ENCODE measurements at regions not wholly inside any gene's neighbourhood (a gene's known extent, or its start where the extent isn't known, plus 50 kb on each side); places are given as distances from the start of the nearest gene placed in this dataset.
A peak's percentile ranks its signal among the peaks of the same experiment; 100 is the strongest.

DNA sequence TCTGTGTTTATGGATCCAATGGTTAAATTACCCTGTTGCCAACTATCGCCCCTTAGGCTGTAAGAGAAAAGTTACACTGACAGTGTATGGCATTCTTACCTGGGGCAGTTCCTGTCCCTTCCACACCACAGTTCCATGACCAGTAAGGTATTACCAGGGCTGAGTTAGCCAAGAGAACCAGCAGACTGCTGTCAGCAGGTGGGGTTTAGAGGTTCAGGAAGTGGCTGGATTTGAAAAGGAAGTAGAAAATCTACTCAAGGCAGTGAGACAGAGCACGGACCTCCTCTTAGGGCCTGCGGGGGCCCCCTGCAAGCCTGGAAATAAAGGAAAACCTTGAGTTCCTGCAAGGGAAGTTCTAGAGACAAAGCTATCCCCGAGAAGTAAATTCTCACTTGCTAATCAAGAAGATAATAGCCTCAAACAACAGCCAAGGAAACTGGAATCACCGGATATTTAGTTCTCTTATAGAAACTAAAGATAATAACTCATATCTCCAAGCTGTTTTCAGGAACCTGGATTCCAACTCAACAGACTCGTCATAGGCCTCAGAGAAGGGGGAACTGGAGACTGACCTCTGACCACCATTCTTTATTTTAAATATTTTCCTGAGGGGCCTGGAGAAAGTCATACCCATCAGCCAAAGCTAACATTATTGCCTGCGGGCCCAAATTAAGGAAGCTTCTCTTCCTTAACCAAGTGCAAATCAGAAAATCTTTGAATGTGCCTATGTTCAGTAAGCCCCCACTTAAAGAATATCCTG, 161.7 kb downstream of the ANXA2 start:
- H3K4me1 Mint-ChIP-seq (ENCODE audit: low read depth): no peaks in the 10 kb centered on the region
- no peak for DNase-seq
- no peak overlapping the region for H3K4me3 Mint-ChIP-seq
- no peak overlapping the region for H3K27ac Mint-ChIP-seq
- H3K27me3 Mint-ChIP-seq (ENCODE audit: low read depth): peaks cover 22% of the 10 kb centered on the region
- peaks cover 0 to 2% of the 10 kb centered on the region in 2 donors for H3K36me3 Mint-ChIP-seq (ENCODE audit: insufficient read depth in 2 of 2)
- ATAC-seq (replicated peaks in 1 of 2): no peak
- H3K9me3 Mint-ChIP-seq: peaks cover 0 to 4% of the 10 kb centered on the region in 2 donors

DNA sequence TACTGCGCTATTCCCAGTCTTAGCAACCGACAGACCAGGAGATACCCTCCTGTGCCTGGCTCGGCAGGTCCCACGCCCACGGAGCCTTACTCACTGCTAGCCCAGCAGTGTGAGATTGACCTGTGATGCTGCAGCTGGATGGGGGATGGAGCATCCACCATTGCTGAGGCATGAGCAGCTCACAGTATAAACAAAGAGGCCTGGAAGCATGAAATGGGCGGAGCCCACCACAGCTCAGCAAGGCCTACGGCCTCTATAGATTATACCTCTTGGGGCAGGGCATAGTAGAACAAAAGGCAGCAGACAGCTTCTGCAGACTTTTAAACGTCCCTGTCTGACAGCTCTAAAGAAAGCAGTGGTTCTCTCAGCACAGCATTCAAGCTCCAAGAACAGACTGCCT, 160.3 kb downstream of the ANXA2 start:
- Mint-ChIP-seq H3K36me3 (ENCODE audit: insufficient read depth in 2 of 2) (peaks cover 0 to 2% of the 10 kb centered on the region in 2 donors), H3K9me3 (peaks cover 2 to 7% of the 10 kb centered on the region in 2 donors), H3K4me3 (no peak overlapping the region), H3K27ac (no peak overlapping the region), H3K27me3 (ENCODE audit: low read depth) (peaks cover 28% of the 10 kb centered on the region), H3K4me1 (ENCODE audit: low read depth) (no peaks in the 10 kb centered on the region)
- ATAC-seq (replicated peaks in 1 of 2) (no peak), DNase-seq (no peak)

DNA sequence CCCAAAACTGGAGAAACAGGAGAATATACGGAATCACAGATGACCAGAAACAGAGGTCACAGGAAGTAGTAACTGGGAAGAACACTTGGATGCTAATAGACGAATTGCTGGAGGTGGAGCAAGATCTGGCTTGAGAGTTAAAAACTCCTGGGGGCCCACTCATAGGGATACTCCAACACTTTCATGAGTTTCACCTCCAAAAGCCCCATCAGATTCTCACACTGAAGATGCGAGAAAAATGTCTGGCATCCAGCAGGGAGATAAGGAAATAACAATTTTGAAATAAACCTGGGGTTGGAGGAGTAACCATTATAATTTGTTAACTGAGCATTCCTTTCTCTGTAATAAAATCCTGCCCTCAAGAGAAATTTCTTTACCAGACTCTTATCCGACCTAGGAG, 154.0 kb downstream of the ANXA2 start:
- DNase-seq (no peak), ATAC-seq (replicated peaks in 1 of 2) (no peak)
- H3K27ac Mint-ChIP-seq: no peak overlapping the region
- peaks cover 0 to 2% of the 10 kb centered on the region in 2 donors for H3K36me3 Mint-ChIP-seq (ENCODE audit: insufficient read depth in 2 of 2)
- no peaks in the 10 kb centered on the region for H3K4me1 Mint-ChIP-seq (ENCODE audit: low read depth)
- peaks cover 2 to 7% of the 10 kb centered on the region in 2 donors for H3K9me3 Mint-ChIP-seq
- no peak overlapping the region for H3K4me3 Mint-ChIP-seq
- H3K27me3 Mint-ChIP-seq (ENCODE audit: low read depth): peaks cover 58% of the 10 kb centered on the region

DNA sequence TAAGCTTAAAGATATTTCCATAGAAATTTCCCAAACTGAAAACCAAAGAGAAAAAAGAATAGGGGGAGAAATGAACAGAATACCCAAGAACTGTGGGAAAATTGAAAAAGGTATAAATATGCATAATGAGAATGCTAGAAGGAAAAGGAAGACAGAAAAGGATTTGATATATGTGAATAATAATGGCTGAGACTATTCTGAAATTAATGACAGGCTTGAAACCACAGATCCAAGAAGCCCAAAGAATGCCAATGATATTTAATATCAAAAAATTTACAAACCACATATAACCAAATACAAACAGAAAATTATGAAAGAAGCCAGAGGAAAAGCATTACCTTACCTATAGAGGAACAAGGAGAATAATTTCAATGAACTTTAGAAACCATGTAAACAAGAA, 153.0 kb downstream of the ANXA2 start:
- Mint-ChIP-seq H3K36me3 (ENCODE audit: insufficient read depth in 2 of 2) (peaks cover 0 to under 1% of the 10 kb centered on the region in 2 donors), H3K9me3 (peaks cover 2 to 6% of the 10 kb centered on the region in 2 donors), H3K27ac (no peak overlapping the region), H3K27me3 (ENCODE audit: low read depth) (peaks cover 49% of the 10 kb centered on the region), H3K4me3 (no peak overlapping the region), H3K4me1 (ENCODE audit: low read depth) (no peaks in the 10 kb centered on the region)
- ATAC-seq (replicated peaks in 1 of 2) (no peak), DNase-seq (no peak)

DNA sequence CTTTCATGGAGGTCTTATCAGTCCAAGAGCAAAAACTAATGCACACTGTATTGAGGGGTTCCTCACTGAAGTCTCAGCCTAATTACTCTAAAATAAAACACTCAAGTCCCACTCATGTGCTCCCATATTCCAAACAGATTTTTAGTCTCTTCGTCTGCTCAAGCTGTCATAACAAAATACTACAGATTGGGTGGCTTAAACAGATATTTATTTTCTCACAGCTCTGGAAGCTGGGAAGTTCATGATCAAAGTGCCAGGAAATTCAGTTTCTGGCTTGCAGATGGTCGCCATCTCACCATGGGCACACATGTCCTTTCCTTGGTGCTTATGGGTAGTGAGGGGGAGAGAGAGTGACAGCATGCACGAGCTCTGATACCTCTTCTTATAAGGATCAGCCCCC, 147.5 kb downstream of the ANXA2 start:
- H3K9me3 Mint-ChIP-seq: no peaks in the 10 kb centered on the region
- no peak overlapping the region for H3K27ac Mint-ChIP-seq
- ATAC-seq (replicated peaks in 1 of 2) (no peak), DNase-seq (no peak)
- no peak overlapping the region for H3K4me3 Mint-ChIP-seq
- peaks cover 39% of the 10 kb centered on the region for H3K27me3 Mint-ChIP-seq (ENCODE audit: low read depth)
- H3K36me3 Mint-ChIP-seq (ENCODE audit: insufficient read depth in 2 of 2): no peaks in the 10 kb centered on the region
- H3K4me1 Mint-ChIP-seq (ENCODE audit: low read depth): peaks cover 3% of the 10 kb centered on the region

GRCh38 chr15:60251300-60252070, 146.3 kb downstream of the ANXA2 start:
- peaks cover 8% of the 10 kb centered on the region for H3K4me1 Mint-ChIP-seq (ENCODE audit: low read depth)

DNA sequence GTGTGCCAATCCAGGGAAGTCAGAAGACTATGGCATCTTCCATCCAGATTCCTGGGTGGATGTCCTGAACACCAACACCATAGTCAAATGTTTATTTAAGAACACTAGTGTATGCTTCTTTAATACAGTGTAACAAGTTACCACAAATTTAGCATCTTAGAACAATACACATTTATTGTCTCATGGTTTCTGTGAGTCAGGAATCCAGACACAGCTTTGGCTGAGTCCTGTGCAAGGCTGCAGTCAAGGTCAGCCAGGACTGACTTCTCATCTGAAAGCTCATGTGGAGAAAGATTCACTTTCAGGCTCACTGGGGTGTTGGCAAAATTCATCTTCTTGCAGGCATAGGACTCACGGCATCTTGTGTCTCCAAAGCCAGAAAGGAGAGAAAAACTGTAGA, 143.4 kb downstream of the ANXA2 start:
- no peak for ATAC-seq (replicated peaks in 1 of 2)
- no peak for DNase-seq
- no peak overlapping the region for H3K4me3 Mint-ChIP-seq
- H3K9me3 Mint-ChIP-seq: no peaks in the 10 kb centered on the region
- H3K27me3 Mint-ChIP-seq (ENCODE audit: low read depth): peaks cover 53% of the 10 kb centered on the region
- H3K36me3 Mint-ChIP-seq (ENCODE audit: insufficient read depth in 2 of 2): no peaks in the 10 kb centered on the region
- no peak overlapping the region for H3K27ac Mint-ChIP-seq
- peaks cover 8% of the 10 kb centered on the region for H3K4me1 Mint-ChIP-seq (ENCODE audit: low read depth)

More at GRCh38 chr15:60251300-60252070, 146.3 kb downstream of the ANXA2 start:
- DNase-seq: no peak
- no peak for ATAC-seq (replicated peaks in 1 of 2)
- Mint-ChIP-seq H3K4me3 (no peak overlapping the region), H3K27ac (no peak overlapping the region), H3K36me3 (ENCODE audit: insufficient read depth in 2 of 2) (no peaks in the 10 kb centered on the region), H3K27me3 (ENCODE audit: low read depth) (peaks cover 30% of the 10 kb centered on the region), H3K9me3 (no peaks in the 10 kb centered on the region)

GRCh38 chr15:60255390-60255789, 142.4 kb downstream of the ANXA2 start:
- DNase-seq (peak; percentile 51 to 67), ATAC-seq (replicated peaks in 1 of 2) (peak; percentile 99)
- Mint-ChIP-seq H3K27ac (peak overlapping the region; percentile 25), H3K9me3 (no peaks in the 10 kb centered on the region), H3K4me3 (no peak overlapping the region), H3K36me3 (ENCODE audit: insufficient read depth in 2 of 2) (no peaks in the 10 kb centered on the region), H3K4me1 (ENCODE audit: low read depth) (peaks cover 8% of the 10 kb centered on the region), H3K27me3 (ENCODE audit: low read depth) (peaks cover 55% of the 10 kb centered on the region)

DNA sequence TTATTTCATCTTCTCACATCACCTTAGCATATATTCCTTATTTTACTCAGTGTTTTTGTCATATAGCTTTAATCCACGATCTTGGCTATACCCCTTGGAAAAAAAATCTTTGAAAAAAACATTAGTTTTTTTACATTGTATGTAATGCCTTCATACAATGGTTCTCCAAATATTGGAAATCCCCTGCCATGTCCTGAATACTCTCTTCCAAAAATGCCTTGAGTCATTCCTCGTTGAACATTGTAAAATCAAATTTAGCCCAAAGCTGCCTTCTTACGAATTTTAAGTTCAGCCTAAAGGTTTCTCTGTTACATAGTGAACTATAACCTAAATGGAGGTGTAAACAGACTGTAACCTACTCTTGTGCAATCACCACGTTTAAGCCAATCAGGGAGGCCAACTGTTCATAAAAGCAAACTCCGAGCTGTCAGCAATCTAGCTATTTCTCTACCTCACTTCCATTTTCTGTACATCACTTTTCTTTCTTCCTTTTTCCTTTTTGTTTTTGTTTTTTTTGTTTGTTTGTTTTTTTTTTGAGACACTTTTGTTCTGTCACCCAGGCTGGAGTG, 140.1 kb downstream of the ANXA2 start:
- H3K27me3 Mint-ChIP-seq (ENCODE audit: low read depth): peaks cover 45% of the 10 kb centered on the region
- DNase-seq (no peak), ATAC-seq (replicated peaks in 1 of 2) (no peak)
- H3K4me3 Mint-ChIP-seq: no peak overlapping the region
- peak overlapping the region; percentile 56 for H3K27ac Mint-ChIP-seq
- H3K9me3 Mint-ChIP-seq: no peaks in the 10 kb centered on the region
- no peaks in the 10 kb centered on the region for H3K36me3 Mint-ChIP-seq (ENCODE audit: insufficient read depth in 2 of 2)
- H3K4me1 Mint-ChIP-seq (ENCODE audit: low read depth): peaks cover 8% of the 10 kb centered on the region

GRCh38 chr15:60259469-60259868, 138.3 kb downstream of the ANXA2 start:
- H3K4me1 Mint-ChIP-seq (ENCODE audit: low read depth): peaks cover 8% of the 10 kb centered on the region
- no peak overlapping the region for H3K4me3 Mint-ChIP-seq
- no peaks in the 10 kb centered on the region for H3K36me3 Mint-ChIP-seq (ENCODE audit: insufficient read depth in 2 of 2)
- ATAC-seq (replicated peaks in 1 of 2) (no peak), DNase-seq (no peak)
- H3K27ac Mint-ChIP-seq: no peak overlapping the region
- H3K27me3 Mint-ChIP-seq (ENCODE audit: low read depth): peaks cover 27% of the 10 kb centered on the region
- H3K9me3 Mint-ChIP-seq: no peaks in the 10 kb centered on the region

- ATAC-seq (replicated peaks in 1 of 2) (no peak), DNase-seq (no peak)
- H3K27ac Mint-ChIP-seq: no peak overlapping the region
- no peaks in the 10 kb centered on the region for H3K4me1 Mint-ChIP-seq (ENCODE audit: low read depth)
- peaks cover 18% of the 10 kb centered on the region for H3K27me3 Mint-ChIP-seq (ENCODE audit: low read depth)
- H3K4me3 Mint-ChIP-seq: no peak overlapping the region
- no peaks in the 10 kb centered on the region for H3K36me3 Mint-ChIP-seq (ENCODE audit: insufficient read depth in 2 of 2)
- H3K9me3 Mint-ChIP-seq: no peaks in the 10 kb centered on the region
Measured at GRCh38 chr15:60264088-60264487, 133.7 kb downstream of the ANXA2 start.

- DNase-seq: no peak
- Mint-ChIP-seq H3K36me3 (ENCODE audit: insufficient read depth in 2 of 2) (no peaks in the 10 kb centered on the region), H3K4me3 (no peak overlapping the region), H3K27ac (no peak overlapping the region), H3K27me3 (ENCODE audit: low read depth) (peaks cover 18% of the 10 kb centered on the region), H3K9me3 (no peaks in the 10 kb centered on the region), H3K4me1 (ENCODE audit: low read depth) (no peaks in the 10 kb centered on the region)
- ATAC-seq (replicated peaks in 1 of 2): no peak
Measured at GRCh38 chr15:60264566-60264965, 133.2 kb downstream of the ANXA2 start.

DNA sequence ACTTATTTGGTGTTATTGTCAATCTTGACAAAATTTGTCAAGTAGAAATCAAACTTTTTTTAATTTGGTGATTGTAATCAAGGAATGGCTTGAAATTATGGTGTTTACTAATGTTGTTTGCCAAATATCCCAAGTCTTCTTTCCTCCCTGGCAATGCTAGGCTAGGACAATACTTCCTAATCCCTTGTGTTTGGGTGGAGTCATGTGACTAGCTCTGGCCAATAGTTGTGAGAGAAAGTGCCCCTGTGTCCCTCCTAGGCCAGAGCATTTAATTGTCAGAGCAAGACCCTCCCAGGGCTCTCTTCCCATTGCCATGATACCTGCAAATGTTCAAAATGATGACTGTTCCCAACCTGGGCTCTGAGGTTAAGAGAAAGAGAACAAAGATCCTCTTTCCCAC, 132.7 kb downstream of the ANXA2 start:
- Mint-ChIP-seq H3K9me3 (no peaks in the 10 kb centered on the region), H3K36me3 (ENCODE audit: insufficient read depth in 2 of 2) (no peaks in the 10 kb centered on the region), H3K4me1 (ENCODE audit: low read depth) (no peaks in the 10 kb centered on the region), H3K27me3 (ENCODE audit: low read depth) (peaks cover 22% of the 10 kb centered on the region), H3K27ac (no peak overlapping the region), H3K4me3 (no peak overlapping the region)
- DNase-seq (no peak), ATAC-seq (replicated peaks in 1 of 2) (no peak)

Measured in activated T-cell treated with anti-CD3 and anti-CD28 coated beads, Interleukin-2, amount 50 U/mL, for 72 hours (primary cell).